CD4-positive, alpha-beta T cell (primary cell): ENCODE measurements at regions not wholly inside any gene's neighbourhood (a gene's known extent, or its start where the extent isn't known, plus 50 kb on each side); places are given as distances from the start of the nearest gene placed in this dataset.

Experiments
- ATAC-seq: fragments of 200-7000 bp; cut with Tn5 transposase; one replicate; pipeline ENCODE4 v1.10.0; 2022; ENCODE audit warnings: mild to moderate bottlenecking; ENCODE audit not compliant: poor library complexity
- CTCF ChIA-PET: fragments of 350-600 bp; sonication (Branson Sonifier 250); formaldehyde crosslinking; loops from one replicate; lab custom pipeline; 2021; ENCODE audit warnings: antibody characterized with exemption, inconsistent platforms; lab: Charles Lee
- POLR2A ChIA-PET: fragments of 350-600 bp; sonication (Branson Sonifier 250); formaldehyde crosslinking; loops from one replicate; lab custom pipeline; 2021; ENCODE audit warnings: antibody characterized with exemption, inconsistent platforms; lab: Charles Lee
- DNase-seq, 14 experiments: peaks; one replicate each; pipeline ENCODE4 v3.0.0-alpha.2; 2013 to 2020; ENCODE audit warnings: mixed read lengths in 2 of 14
- H3K27ac ChIP-seq, 2 donors: one replicate each; pipeline versions ENCODE4 v1.5.1 to v1.7.0; 2013; ENCODE audit warnings: low read length in 2 of 2, low read depth in 1 of 2, mild to moderate bottlenecking in 1 of 2
- H3K27me3 ChIP-seq, 2 experiments: 1 replicate in 1 of 2; 2 replicates in 1 of 2; pipeline versions ENCODE4 v1.6.1 to v1.7.0; 2013; ENCODE audit warnings: low read length in 2 of 2, control low read depth in 1 of 2, mild to moderate bottlenecking in 1 of 2, moderate library complexity in 1 of 2; ENCODE audit not compliant: insufficient read depth in 2 of 2, control insufficient read depth in 1 of 2
- H3K36me3 ChIP-seq: one replicate; pipeline ENCODE4 v1.6.1; 2013; ENCODE audit warnings: low read length, control low read depth; ENCODE audit not compliant: insufficient read depth
- H3K4me1 ChIP-seq: one replicate; pipeline ENCODE4 v1.6.1; 2013; ENCODE audit warnings: low read length, control low read depth; ENCODE audit not compliant: insufficient read depth
- H3K4me3 ChIP-seq: one replicate; pipeline ENCODE4 v1.5.1; 2013; ENCODE audit warnings: mild to moderate bottlenecking, low read length, moderate library complexity
- H3K9me3 ChIP-seq, 2 experiments: 1 replicate in 1 of 2; 2 replicates in 1 of 2; pipeline versions ENCODE4 v1.6.1 to v1.7.0; 2013; ENCODE audit warnings: low read length in 2 of 2, mild to moderate bottlenecking in 2 of 2, control low read depth in 1 of 2, moderate library complexity in 1 of 2; ENCODE audit not compliant: control insufficient read depth in 1 of 2, insufficient read depth in 1 of 2
- H3K27ac Mint-ChIP-seq: one replicate; pipeline ENCODE4 v1.8.0; 2020; ENCODE audit warnings: mixed read lengths
- H3K27me3 Mint-ChIP-seq: one replicate; pipeline ENCODE4 v1.8.0; 2021; ENCODE audit warnings: mixed read lengths
- H3K36me3 Mint-ChIP-seq: one replicate; pipeline ENCODE4 v1.8.0; 2021; ENCODE audit warnings: low read depth, mixed read lengths
- H3K4me1 Mint-ChIP-seq: one replicate; pipeline ENCODE4 v1.8.0; 2021; ENCODE audit warnings: low read depth, mixed read lengths
- H3K4me3 Mint-ChIP-seq: one replicate; pipeline ENCODE4 v1.8.0; 2020; ENCODE audit warnings: mild to moderate bottlenecking, mixed read lengths
- H3K9me3 Mint-ChIP-seq: one replicate; pipeline ENCODE4 v1.8.0; 2020; ENCODE audit warnings: mixed read lengths
- CTCF ChIP-seq: fragments of 200-600 bp; IDR thresholded peaks from one replicate; pipeline ENCODE4 v1.8.0; 2022; ENCODE audit warnings: antibody characterized with exemption, mild to moderate bottlenecking
- intact Hi-C, 2 experiments: fragments of 100-400 bp; cut with DNase I in 1 of 2; cut with micrococcal nuclease in 1 of 2; formaldehyde crosslinking; loops; one replicate each; pipeline versions ENCODE4 v1.15.1 to v1.9.0; 2023 to 2025; cut with DNase I, micrococcal nuclease

- ChIA-PET POLR2A (no interaction called here), CTCF (no interaction called here)
- Mint-ChIP-seq H3K27me3 (no peaks in the 10 kb centered on the region), H3K27ac (no peak overlapping the region), H3K4me3 (no peak overlapping the region), H3K9me3 (peaks cover under 1% of the 10 kb centered on the region), H3K36me3 (no peaks in the 10 kb centered on the region), H3K4me1 (no peaks in the 10 kb centered on the region)
- Histone ChIP-seq H3K4me3 (no peak overlapping the region), H3K4me1 (no peaks in the 10 kb centered on the region), H3K27me3 (no peaks in the 10 kb centered on the region), H3K9me3 (no peaks in the 10 kb centered on the region), H3K27ac (no peak overlapping the region), H3K36me3 (no peaks in the 10 kb centered on the region)
- ATAC-seq (no peak), DNase-seq (no peak)
- intact Hi-C loops = no loop called here
- TF ChIP-seq CTCF = no peak
Observed at GRCh38 chr4:67051000-67051789, 494.1 kb downstream of the CENPC start.

- ChIA-PET POLR2A (no interaction called here), CTCF (no interaction called here)
- no peak overlapping the region for H3K27ac Mint-ChIP-seq
- H3K4me1 Mint-ChIP-seq = no peaks in the 10 kb centered on the region
- DNase-seq = no peak
- no peaks in the 10 kb centered on the region for H3K9me3 ChIP-seq
- no peak for TF ChIP-seq CTCF
- no peak overlapping the region for H3K4me3 ChIP-seq
- no peaks in the 10 kb centered on the region for H3K36me3 ChIP-seq
- no peak for ATAC-seq
- no peak overlapping the region for H3K27ac ChIP-seq
- no peak overlapping the region for H3K4me3 Mint-ChIP-seq
- H3K9me3 Mint-ChIP-seq = peaks cover 2% of the 10 kb centered on the region
- intact Hi-C loops = no loop called here
- H3K27me3 ChIP-seq = no peaks in the 10 kb centered on the region
- no peaks in the 10 kb centered on the region for H3K4me1 ChIP-seq
- no peaks in the 10 kb centered on the region for H3K36me3 Mint-ChIP-seq
- H3K27me3 Mint-ChIP-seq = no peaks in the 10 kb centered on the region
Observed at GRCh38 chr4:67049446-67049845, 495.9 kb downstream of the CENPC start.

GRCh38 chr4:67048530-67048929 lies 496.8 kb downstream of the CENPC start:
- Histone ChIP-seq H3K27me3 (no peaks in the 10 kb centered on the region), H3K4me3 (no peak overlapping the region), H3K27ac (no peak overlapping the region), H3K4me1 (no peaks in the 10 kb centered on the region), H3K9me3 (no peaks in the 10 kb centered on the region), H3K36me3 (no peaks in the 10 kb centered on the region)
- Mint-ChIP-seq H3K4me1 (no peaks in the 10 kb centered on the region), H3K27me3 (no peaks in the 10 kb centered on the region), H3K9me3 (peaks cover 2% of the 10 kb centered on the region), H3K27ac (no peak overlapping the region), H3K4me3 (no peak overlapping the region), H3K36me3 (no peaks in the 10 kb centered on the region)
- DNase-seq = no peak
- intact Hi-C loops = no loop called here
- TF ChIP-seq CTCF = no peak
- ChIA-PET POLR2A (no interaction called here), CTCF (no interaction called here)
- no peak for ATAC-seq
